GM12875 (cell line): ENCODE measurements at regions not wholly inside any gene's neighbourhood (a gene's known extent, or its start where the extent isn't known, plus 50 kb on each side); places are given as distances from the start of the nearest gene placed in this dataset.

ENCODE experiments used
- H3K4me3 ChIP-seq: one replicate; pipeline ENCODE4 v1.5.1; 2011; ENCODE audit warnings: low read depth, low read length, control low read depth
- TF ChIP-seq, protein P1 (sequence below): IDR thresholded peaks from 2 replicates; pipeline ENCODE4 v1.5.1; 2011; ENCODE audit warnings: low read depth, mild to moderate bottlenecking, control low read depth, inconsistent platforms, low read length, moderate library complexity, borderline replicate concordance; ENCODE audit not compliant: insufficient read depth

DNA sequence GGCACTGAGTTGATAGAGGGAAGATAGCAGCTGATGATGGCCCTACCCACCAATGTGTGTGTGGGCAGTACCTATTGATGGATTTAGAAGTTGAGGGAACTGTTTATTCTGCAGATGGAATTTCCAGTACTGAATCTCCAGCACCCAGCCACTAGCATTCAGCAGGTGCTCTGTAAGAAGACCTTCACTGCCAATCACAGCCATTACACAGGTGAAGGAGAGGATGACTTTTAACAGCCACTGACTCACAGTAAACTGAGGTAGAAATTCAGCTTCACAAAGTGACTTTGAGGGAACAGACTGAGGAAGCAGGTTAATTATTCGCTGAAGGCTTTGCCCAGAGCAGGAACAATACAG, 107.8 kb downstream of the GGTLC2 start:
- H3K4me3 ChIP-seq: no peak overlapping the region
- TF ChIP-seq, protein P1, sequence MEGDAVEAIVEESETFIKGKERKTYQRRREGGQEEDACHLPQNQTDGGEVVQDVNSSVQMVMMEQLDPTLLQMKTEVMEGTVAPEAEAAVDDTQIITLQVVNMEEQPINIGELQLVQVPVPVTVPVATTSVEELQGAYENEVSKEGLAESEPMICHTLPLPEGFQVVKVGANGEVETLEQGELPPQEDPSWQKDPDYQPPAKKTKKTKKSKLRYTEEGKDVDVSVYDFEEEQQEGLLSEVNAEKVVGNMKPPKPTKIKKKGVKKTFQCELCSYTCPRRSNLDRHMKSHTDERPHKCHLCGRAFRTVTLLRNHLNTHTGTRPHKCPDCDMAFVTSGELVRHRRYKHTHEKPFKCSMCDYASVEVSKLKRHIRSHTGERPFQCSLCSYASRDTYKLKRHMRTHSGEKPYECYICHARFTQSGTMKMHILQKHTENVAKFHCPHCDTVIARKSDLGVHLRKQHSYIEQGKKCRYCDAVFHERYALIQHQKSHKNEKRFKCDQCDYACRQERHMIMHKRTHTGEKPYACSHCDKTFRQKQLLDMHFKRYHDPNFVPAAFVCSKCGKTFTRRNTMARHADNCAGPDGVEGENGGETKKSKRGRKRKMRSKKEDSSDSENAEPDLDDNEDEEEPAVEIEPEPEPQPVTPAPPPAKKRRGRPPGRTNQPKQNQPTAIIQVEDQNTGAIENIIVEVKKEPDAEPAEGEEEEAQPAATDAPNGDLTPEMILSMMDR: no peak

GRCh38 chr22:22752556-22753477, 108.4 kb downstream of the GGTLC2 start:
- H3K4me3 ChIP-seq: no peak overlapping the region

DNA sequence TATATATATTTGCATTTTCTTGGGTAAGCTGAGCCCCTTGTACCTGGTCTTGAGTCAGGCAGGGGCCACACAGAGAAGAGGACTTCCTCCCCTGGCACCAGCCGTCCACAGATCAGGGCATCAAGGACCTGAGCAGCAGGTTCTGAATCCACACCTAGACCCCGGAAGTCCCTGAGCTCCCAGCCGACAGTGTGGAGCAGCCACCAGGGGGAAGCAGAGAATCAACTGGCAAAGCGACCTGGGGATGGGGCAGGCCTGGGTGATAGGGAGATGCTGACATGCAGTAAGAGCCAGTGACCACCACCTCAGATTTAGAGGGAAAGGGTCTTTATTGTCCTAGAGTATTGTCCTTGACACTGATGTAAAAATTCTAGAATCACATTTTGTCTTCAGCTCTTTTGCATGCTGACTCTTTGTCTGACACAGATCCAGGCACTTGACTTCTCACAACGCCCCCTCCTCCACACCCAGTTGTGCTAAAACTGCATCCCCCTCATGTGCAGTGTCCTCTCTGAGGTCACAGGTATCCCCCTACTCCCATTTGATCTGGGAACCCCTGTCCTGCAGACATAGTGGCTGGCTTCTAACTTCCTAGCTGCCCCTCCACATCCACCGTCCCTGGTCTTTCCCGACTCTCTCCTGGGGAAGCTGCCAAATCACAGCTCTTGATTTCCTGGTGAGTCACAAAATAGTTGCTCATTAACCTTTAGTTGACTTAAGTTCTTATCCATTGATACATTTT, 109.3 kb downstream of the GGTLC2 start:
- TF ChIP-seq, protein P1: peak; percentile 75

More at GRCh38 chr22:22752556-22753477, 108.4 kb downstream of the GGTLC2 start:
- TF ChIP-seq, protein P1: 0 out of 2 replicates have a peak, but pooled peaks have one; percentile 8

GRCh38 chr22:22754268-22754657, 109.8 kb downstream of the GGTLC2 start:
- no peak overlapping the region for H3K4me3 ChIP-seq
- TF ChIP-seq, protein P1: no peak

More for the DNA sequence above, 109.3 kb downstream of the GGTLC2 start:
- H3K4me3 ChIP-seq: no peak overlapping the region

GRCh38 chr22:22754961-22755777, 110.8 kb downstream of the GGTLC2 start:
- TF ChIP-seq, protein P1: no peak
- H3K4me3 ChIP-seq: no peak overlapping the region

- TF ChIP-seq, protein P1: no peak
- no peak overlapping the region for H3K4me3 ChIP-seq
These were observed 111.3 kb downstream of the GGTLC2 start for GRCh38 chr22:22755778-22756100.
